ENCODE measurements at regions not wholly inside any gene's neighbourhood (a gene's known extent, or its start where the extent isn't known, plus 50 kb on each side); places are given as distances from the start of the nearest gene placed in this dataset.

- H3K36me3 ChIP-seq: no peaks in the 10 kb centered on the region
- no peak overlapping the region for H3K4me3 ChIP-seq
- no peaks in the 10 kb centered on the region for H3K9me3 ChIP-seq
- TF ChIP-seq POLR2AphosphoS5 (IDR thresholded peaks at IDR 0.05): no peak
- TF ChIP-seq EP300 (IDR thresholded peaks at IDR 0.05): no peak
- no peak for TF ChIP-seq CTCF (IDR thresholded peaks at IDR 0.05)
- H3K4me1 ChIP-seq: no peaks in the 10 kb centered on the region
- no peak for DNase-seq
- intact Hi-C loops (cut with DNase I; ENCODE audit: low total_unique reads): no loop called here
- WGBS, 5 donors: 74 to 90% (median 84%) methylated on average over 3 of the region's 3 CpGs
- H3K27ac ChIP-seq: no peak overlapping the region
- H3K27me3 ChIP-seq: no peaks in the 10 kb centered on the region
Observed at GRCh38 chr16:76650582-76650981, 373.4 kb downstream of the CNTNAP4 start.

DNA sequence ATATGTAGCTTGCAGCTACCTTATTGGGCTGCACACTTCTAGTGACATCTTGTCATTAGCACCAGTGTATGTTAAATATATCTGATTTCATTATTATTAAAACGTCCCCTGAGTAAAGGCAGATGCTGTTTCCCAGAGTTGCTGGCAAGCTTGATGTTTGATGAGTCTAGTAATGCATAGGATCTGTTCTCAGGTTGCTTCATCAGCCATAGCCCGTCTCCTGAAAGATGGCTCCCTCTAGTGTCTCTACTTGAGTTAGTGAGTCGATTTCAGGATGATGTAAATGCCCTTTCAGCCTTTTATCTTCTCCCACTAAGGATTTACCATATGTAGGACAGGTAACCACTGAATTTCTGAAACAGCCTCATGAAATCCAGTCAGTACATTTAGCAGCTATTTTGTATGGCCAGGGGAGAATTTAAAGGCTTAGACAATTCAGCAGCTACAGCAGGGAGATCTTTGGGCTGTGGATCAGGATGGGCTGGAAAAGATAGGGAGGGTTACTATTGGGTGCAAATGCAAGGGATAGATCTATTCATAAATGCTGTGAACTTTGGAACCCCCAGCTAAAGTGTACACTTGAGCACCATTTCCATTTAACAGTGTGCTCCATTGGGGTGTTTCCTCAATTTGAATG lies 376.3 kb downstream of the CNTNAP4 start:
- no peak overlapping the region for H3K27ac ChIP-seq
- H3K9me3 ChIP-seq: no peaks in the 10 kb centered on the region
- H3K36me3 ChIP-seq: no peaks in the 10 kb centered on the region
- H3K4me1 ChIP-seq: no peaks in the 10 kb centered on the region
- TF ChIP-seq EP300 (IDR thresholded peaks at IDR 0.05): no peak
- TF ChIP-seq CTCF (IDR thresholded peaks at IDR 0.05): no peak
- no peak overlapping the region for H3K4me3 ChIP-seq
- 1 to 5% (median 4%) methylated on average over 3 of the region's 3 CpGs for WGBS, 5 donors
- intact Hi-C loops (cut with DNase I; ENCODE audit: low total_unique reads): no loop called here
- no peaks in the 10 kb centered on the region for H3K27me3 ChIP-seq
- DNase-seq: peak in 1 of 2 donors; percentile 76

DNA sequence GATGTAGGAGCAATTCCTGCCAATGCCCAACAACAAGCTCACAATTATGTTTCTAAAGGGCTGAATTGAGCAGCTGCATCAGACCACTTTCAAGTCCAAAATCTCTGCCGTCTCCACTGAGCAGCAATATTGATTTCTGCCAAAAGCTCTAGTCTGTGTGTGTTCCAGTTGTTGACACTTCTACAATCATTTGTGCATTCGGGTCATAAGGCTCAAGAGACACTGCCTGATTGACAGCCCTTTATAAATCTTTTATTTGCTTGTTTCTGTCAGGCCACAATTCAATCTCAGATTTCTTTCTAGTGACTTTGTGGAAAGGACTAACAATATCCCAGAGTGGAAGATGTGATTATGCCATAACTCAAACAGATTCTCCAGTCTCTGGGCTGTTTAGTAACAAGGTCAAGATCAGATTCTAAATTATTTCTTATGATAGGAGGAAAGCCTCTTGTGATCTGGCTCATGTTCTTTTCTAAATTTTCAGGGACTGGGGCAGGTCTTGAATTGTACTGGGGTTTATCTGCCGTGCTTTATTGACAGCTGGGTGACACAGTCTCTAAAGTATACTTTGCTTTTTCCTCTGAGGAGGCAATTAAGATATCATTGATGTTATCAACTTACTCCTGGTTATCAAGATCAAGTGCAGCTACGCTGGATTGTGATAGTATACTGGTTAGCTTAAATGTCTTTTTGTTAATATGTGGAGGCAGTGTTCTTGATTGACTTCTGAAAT lies 377.1 kb downstream of the CNTNAP4 start:
- no peak for TF ChIP-seq EP300 (IDR thresholded peaks at IDR 0.05)
- TF ChIP-seq POLR2A (IDR thresholded peaks at IDR 0.05): no peak
- Histone ChIP-seq H3K27me3 (no peaks in the 10 kb centered on the region), H3K4me3 (no peak overlapping the region), H3K27ac (no peak overlapping the region), H3K4me1 (no peaks in the 10 kb centered on the region), H3K9me3 (no peaks in the 10 kb centered on the region), H3K36me3 (no peaks in the 10 kb centered on the region)
- DNase-seq: no peak
- WGBS, 5 donors: 23 to 43% (median 31%) methylated on average over 4 of the region's 4 CpGs
- intact Hi-C loops (cut with DNase I; ENCODE audit: low total_unique reads): no loop called here

DNA sequence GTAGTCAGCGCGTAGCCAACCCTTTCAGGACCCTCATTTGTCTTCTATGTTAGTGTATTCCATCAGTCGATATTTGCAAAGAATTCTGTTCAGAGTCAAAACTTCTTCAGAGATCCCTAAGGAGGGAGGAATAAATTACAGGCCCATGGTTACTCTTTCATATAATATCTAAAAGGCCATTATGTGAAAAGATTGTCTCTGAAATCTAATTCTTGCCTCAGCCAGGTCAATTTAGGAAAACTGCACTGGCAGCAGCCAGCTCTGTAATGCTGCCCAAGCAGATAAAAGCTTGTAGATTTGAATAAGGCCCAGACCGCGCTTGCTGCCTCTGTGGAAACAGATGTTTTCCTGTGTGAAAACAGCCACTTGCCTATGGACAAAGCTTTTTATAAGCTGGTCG lies 379.8 kb downstream of the CNTNAP4 start:
- intact Hi-C loops (cut with DNase I; ENCODE audit: low total_unique reads): no loop called here
- DNase-seq: peak in 1 of 2 donors; percentile 45
- H3K27ac ChIP-seq: no peak overlapping the region
- no peaks in the 10 kb centered on the region for H3K36me3 ChIP-seq
- H3K9me3 ChIP-seq: no peaks in the 10 kb centered on the region
- no peaks in the 10 kb centered on the region for H3K4me1 ChIP-seq
- TF ChIP-seq EP300 (IDR thresholded peaks at IDR 0.05): no peak
- no peak for TF ChIP-seq POLR2AphosphoS5 (IDR thresholded peaks at IDR 0.05)
- no peak for TF ChIP-seq CTCF (IDR thresholded peaks at IDR 0.05)
- no peak for TF ChIP-seq POLR2A (IDR thresholded peaks at IDR 0.05)
- H3K27me3 ChIP-seq: no peaks in the 10 kb centered on the region
- WGBS, 5 donors: 70 to 75% (median 73%) methylated on average over 6 of the region's 6 CpGs
- no peak overlapping the region for H3K4me3 ChIP-seq

DNA sequence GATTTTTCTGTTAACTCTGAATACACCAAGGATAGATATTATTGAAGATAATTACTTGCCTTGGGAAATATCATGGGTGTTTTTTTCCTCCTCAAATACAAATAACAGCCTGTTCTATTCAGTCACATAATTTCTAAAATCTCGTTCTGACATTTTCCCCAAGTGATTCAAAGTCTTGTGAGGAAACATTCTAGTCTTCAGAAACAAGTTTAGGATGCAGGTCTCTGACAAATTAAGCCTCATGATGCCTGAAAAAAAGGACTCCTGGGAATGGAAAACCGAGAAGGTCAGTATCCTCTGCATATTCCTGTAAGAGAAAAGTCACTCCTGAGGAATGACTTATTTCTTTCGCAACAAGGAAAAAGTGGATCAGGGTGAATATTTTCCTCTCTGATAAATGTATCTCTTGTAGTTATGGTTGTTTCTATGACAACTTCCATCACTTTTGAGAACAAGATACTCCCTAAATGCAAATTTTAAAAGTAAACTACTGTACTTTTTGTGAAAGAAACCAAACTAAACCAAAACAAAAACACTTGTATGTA lies 384.6 kb downstream of the CNTNAP4 start:
- no peak for DNase-seq
- intact Hi-C loops (cut with DNase I; ENCODE audit: low total_unique reads): no loop called here
- no peaks in the 10 kb centered on the region for H3K27me3 ChIP-seq
- TF ChIP-seq EP300 (IDR thresholded peaks at IDR 0.05) (no peak), POLR2A (IDR thresholded peaks at IDR 0.05) (no peak), POLR2AphosphoS5 (IDR thresholded peaks at IDR 0.05) (no peak), CTCF (IDR thresholded peaks at IDR 0.05) (no peak)
- H3K9me3 ChIP-seq: no peaks in the 10 kb centered on the region
- H3K4me1 ChIP-seq: no peaks in the 10 kb centered on the region
- no peak overlapping the region for H3K27ac ChIP-seq
- 63 to 67% (median 66%) methylated on average over 3 of the region's 3 CpGs for WGBS, 5 donors
- no peak overlapping the region for H3K4me3 ChIP-seq
- H3K36me3 ChIP-seq: no peaks in the 10 kb centered on the region

Measured in stomach (tissue), 8 donors.